SK-N-SH treated with all-trans-retinoic acid at 6 μM for 48 hours (cell line): ENCODE measurements at regions not wholly inside any gene's neighbourhood (a gene's known extent, or its start where the extent isn't known, plus 50 kb on each side); places are given as distances from the start of the nearest gene placed in this dataset.

ENCODE experiments used
- ARNTL ChIP-seq: fragments of 450-650 bp; formaldehyde crosslinking; IDR thresholded peaks from 2 replicates; pipeline ENCODE4 v1.5.0; 2020; ENCODE audit warnings: low read depth, mild to moderate bottlenecking, moderate library complexity, borderline replicate concordance
- OSR1 ChIP-seq: fragments of 250-450 bp; sonication (Bioruptor Pico); IDR thresholded peaks from 2 replicates; pipeline ENCODE4 v1.8.0; 2022; ENCODE audit warnings: moderate library complexity, mild to moderate bottlenecking, inconsistent platforms
- ZFP30 ChIP-seq: fragments of 450-650 bp; formaldehyde crosslinking; IDR thresholded peaks from 2 replicates; pipeline ENCODE4 v1.5.0; 2022; ENCODE audit warnings: mild to moderate bottlenecking, moderate library complexity
- TF ChIP-seq, protein P1 (sequence below): fragments of 250-450 bp; sonication (Bioruptor Pico); IDR thresholded peaks from 2 replicates; pipeline ENCODE4 v1.5.0; 2020; ENCODE audit warnings: mild to moderate bottlenecking, moderate library complexity

DNA sequence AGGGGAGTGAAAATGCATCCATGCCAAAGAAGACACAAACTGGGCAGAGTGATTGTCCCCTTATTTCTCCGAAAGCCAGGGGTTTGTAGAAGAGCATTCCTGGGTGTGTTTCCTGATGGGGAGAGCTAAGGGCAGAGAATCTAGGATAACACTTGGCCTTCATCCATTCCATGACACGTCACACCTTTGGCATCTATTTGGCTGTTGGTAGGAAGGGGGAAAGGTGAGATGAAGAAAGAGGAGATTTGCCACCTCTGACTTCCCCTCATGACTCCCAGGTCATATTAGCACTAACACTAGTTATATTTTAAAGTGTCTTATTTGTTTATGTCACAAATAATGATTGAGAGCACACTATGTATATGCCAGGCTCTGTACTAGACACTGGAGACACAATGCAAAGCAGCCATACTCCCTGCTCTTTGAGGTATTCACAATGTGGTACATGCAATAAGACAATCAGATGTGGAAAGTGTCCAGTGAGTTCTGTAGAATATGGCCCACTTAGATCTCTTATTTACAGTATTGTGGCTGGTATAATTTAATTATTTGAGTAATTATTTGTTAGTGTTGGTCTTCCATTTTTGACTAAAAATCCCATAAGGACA is 54.5 kb upstream of the GADD45A start:
- TF ChIP-seq ARNTL (CRISPR knock-in tag) (no peak), OSR1 (CRISPR knock-in tag) (no peak), ZFP30 (CRISPR knock-in tag) (no peak)
- TF ChIP-seq, protein P1, sequence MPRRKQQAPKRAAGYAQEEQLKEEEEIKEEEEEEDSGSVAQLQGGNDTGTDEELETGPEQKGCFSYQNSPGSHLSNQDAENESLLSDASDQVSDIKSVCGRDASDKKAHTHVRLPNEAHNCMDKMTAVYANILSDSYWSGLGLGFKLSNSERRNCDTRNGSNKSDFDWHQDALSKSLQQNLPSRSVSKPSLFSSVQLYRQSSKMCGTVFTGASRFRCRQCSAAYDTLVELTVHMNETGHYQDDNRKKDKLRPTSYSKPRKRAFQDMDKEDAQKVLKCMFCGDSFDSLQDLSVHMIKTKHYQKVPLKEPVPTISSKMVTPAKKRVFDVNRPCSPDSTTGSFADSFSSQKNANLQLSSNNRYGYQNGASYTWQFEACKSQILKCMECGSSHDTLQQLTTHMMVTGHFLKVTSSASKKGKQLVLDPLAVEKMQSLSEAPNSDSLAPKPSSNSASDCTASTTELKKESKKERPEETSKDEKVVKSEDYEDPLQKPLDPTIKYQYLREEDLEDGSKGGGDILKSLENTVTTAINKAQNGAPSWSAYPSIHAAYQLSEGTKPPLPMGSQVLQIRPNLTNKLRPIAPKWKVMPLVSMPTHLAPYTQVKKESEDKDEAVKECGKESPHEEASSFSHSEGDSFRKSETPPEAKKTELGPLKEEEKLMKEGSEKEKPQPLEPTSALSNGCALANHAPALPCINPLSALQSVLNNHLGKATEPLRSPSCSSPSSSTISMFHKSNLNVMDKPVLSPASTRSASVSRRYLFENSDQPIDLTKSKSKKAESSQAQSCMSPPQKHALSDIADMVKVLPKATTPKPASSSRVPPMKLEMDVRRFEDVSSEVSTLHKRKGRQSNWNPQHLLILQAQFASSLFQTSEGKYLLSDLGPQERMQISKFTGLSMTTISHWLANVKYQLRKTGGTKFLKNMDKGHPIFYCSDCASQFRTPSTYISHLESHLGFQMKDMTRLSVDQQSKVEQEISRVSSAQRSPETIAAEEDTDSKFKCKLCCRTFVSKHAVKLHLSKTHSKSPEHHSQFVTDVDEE (CRISPR knock-in tag), result no peak
